Activated CD4-positive, alpha-beta T cell treated with anti-CD3 and anti-CD28 coated beads, Interleukin-2, amount 50 U/mL, for 4 hours (primary cell): ENCODE measurements at regions not wholly inside any gene's neighbourhood (a gene's known extent, or its start where the extent isn't known, plus 50 kb on each side); places are given as distances from the start of the nearest gene placed in this dataset.

Experiments
- DNase-seq, 2 experiments: peaks; one replicate each; pipeline ENCODE4 v3.0.0-alpha.2; 2020

- no peak for DNase-seq
These were observed 59.8 kb downstream of the SOX11 start for GRCh38 chr2:5751873-5752482.

GRCh38 chr2:5756272-5756671, 64.1 kb downstream of the SOX11 start:
- DNase-seq: no peak

DNA sequence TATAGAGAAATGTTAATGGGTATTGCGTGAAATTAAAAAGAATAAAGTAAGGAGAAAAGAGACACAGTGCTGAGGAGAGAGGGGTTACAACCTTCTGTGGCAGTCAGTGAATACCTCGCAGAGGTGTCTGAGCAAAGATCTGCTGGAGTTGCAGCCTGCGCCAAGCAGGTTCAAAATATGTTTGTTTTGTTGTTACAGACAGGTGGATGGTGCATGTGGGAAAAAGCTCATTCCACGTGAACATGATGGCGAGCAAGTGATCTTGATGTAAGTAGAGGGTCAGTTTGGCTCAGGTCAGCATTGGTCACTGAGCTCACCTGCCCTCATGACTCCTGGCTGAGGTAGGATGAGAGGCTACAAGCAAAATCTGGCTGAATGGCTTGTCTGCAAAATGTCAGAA, 66.2 kb downstream of the SOX11 start:
- no peak for DNase-seq

- DNase-seq: no peak
These were observed 67.8 kb downstream of the SOX11 start for GRCh38 chr2:5759949-5760348.

DNA sequence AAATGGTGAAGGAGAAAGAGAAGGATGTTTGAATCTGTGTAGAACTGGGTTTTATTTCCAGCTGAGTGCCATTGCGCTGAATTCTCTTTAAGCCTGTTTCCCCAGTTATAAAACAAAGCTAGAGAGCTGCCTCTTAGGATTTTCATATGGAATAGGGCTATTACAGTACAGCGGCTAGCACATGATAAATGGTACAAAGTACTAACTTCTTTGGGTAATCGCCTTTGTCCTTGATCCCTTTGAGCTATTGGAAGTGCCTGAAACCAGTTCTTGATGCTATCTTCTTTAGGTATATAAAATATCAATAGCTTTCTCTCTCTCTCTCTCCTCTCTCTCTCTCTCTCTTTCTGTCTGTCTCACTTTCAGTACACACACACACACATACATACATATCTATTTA, 71.3 kb downstream of the SOX11 start:
- DNase-seq: no peak

DNA sequence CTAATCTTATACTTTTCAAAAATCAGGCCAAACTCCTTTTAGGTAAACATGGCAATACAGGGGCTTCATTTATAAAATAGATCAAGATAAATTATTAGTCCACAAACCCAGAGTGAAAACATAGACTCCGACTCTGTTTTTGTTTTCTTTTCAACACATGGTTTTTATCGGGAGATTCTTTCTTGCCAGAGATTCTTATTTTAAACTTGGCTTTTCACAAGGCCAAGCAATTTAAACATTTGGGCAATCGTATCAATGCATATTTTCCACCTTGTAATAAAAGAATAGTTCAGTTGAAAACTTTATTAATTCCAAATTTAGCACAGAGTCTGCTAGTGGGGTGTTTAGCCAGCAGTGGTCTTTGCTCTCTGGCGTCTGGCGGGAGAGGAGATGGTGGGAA, 71.9 kb downstream of the SOX11 start:
- no peak for DNase-seq

DNA sequence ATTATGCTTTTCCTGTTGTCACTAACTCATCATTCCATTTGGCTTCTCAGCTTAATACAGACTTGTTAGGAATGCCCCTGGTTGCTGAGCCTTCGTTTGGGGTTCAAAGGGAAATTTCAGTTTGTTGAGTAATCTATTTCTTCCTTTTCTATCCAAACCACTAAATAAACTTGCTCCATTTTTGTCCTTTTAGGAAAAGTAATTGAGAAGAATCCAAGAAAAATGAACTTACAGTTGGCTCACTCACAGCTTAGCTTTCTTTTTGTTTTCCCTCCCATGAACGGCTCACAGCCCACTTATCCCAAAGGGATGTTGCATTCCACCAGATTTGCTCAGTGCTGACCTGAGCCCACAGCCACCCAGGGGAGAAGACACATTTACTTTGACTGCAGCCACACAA, 73.9 kb downstream of the SOX11 start:
- DNase-seq: no peak

GRCh38 chr2:5766561-5766960, 74.4 kb downstream of the SOX11 start:
- DNase-seq: no peak

DNA sequence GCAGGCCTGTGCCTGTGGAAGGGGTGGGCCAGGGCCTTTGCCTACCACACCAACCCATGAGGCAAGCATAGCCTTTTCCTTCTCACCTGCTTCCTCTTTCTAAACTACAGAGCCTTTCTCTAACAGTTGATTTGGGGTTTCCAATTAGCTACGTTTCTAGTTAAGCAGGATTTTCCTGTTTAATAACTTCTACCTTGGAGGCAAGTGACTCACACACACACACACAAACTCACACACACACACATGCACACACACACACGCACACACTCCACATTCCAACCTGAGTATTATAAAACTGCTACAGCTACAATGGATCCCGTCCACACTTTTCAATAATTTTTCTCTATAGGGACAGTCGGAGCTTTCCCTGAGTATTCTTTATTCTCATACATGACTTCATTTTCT, 84.9 kb downstream of the SOX11 start:
- no peak for DNase-seq

- no peak for DNase-seq
These were observed 89.5 kb downstream of the SOX11 start for GRCh38 chr2:5781679-5782078.

GRCh38 chr2:5782103-5782502, 89.9 kb downstream of the SOX11 start:
- no peak for DNase-seq

DNA sequence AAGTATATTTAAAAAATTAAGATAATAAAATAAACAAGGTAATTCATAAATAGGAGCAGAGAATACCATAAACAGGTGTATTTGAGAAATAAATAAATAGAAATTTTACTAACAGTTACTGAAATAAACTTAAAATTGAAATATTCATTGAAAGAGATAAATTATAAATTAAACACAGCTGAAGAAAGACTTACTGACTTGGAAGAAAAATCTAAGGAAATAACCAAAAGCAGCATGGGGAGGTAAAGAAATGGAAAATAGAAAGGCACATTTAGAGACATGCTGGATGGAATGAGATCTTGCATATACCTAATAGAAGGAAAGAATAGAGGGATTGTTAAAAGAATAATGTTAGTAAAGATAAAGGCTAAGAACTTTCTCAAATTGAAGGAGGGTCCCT, 96.3 kb downstream of the SOX11 start:
- no peak for DNase-seq

DNA sequence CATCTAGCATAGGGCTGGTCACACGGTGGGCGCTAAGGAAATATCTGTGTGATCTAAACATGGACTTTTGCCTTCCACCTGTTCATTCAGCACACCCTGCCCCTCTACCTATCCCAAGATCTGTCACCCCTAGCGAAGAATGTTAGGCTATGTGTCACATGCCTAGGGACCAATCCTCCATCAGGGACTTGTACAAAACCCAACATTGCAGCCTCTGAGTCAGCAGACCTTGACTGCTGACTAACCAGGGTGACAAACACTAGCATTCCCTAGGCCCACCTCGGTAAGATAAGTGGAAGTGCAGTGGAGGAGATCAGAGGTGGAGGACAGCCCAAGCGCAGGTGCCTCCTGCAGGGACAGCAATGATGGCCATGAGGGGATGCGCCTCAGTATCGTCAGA, 99.2 kb downstream of the SOX11 start:
- no peak for DNase-seq

- no peak for DNase-seq
These were observed 101.8 kb downstream of the SOX11 start for GRCh38 chr2:5794012-5794411.

- no peak for DNase-seq
These were observed 105.9 kb downstream of the SOX11 start for GRCh38 chr2:5798084-5798483.

GRCh38 chr2:5799348-5799747, 107.2 kb downstream of the SOX11 start:
- DNase-seq: no peak

DNA sequence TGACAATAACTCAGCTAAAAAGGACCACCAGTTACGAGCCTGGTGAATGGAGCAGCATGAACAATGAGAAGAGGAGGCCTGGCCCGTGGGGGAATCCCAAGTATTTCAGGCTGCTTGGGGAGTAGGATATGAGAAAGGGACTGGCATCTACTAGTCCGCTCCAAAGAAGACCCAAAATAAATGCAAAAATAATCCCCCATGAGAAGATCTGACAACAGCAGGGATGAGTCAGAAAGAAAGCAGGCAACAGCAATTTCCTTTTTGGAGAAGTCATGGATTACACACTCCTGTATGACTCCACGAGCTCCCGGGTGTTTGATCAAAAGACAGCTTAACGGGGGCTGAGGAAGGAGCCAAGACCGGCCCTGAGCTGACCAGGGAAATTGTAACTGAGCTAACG, 111.4 kb downstream of the SOX11 start:
- no peak for DNase-seq

DNA sequence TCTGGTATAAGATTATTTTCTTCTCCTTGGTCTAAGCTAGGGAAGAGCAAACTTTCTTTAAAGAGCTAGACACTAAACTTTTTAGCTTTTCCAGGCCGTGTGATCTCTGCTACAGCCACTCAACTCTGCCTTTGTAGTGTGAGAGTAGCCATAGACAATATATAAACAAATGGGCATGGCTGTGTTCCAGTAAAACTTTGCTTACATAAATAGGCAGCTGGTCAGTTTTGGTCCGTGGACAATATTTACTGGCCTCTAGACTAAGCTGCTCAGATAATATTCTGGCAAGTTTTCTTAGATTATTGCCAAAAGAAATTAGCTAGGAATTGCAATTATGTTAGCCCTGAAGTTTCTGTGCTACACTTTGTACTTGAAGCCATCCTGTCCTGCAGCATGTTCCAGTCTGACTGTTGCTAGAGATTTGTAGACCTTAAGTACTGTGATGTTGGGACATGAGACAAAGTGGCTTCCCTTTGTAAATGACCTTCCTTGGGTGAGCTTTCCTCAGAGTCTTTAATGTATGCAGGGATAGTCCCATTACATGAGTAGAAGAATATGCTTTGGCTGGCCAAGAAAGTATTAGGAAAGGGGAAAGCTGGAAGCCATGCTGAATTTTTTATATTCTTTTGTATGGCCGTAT, 126.9 kb downstream of the SOX11 start:
- no peak for DNase-seq

DNA sequence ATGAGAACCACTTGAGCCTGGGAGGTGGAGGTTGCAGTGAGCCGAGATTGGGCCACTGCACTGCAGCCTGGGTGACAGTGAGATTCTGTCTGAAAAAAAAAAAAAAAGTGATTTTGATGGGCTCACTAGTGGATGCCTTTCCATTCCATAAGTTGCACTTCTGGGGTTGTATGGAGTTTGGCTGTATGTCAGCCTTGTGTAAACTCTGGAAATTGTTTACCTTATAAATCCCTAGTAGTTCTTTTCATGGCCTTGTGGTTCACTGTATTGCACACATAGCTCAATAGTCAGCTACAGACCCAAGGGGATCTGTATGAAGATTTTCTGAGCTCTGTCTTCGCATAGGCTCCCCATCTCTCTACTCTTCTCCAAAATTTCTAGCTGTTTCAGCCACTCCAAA, 131.9 kb downstream of the SOX11 start:
- no peak for DNase-seq

DNA sequence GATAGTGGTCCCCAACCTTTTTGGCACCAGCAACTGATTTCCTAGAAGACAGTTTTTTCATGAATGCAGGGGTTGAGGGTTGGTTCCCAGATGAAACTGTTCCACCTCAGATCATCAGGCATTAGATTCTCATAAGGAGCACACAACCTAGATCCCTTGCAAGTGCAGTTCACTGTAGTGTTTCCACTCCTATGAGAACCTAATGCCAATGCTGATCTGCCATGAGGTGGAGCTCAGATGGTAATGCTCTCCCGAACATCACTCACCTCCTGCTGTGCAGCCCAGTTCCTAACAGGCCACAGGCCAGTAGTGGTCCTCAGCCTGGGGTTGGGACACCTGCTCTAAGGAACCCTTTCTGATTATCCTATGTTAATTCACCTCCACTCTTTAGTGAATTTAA, 133.5 kb downstream of the SOX11 start:
- DNase-seq: no peak

GRCh38 chr2:5826979-5827655, 134.9 kb downstream of the SOX11 start:
- DNase-seq: no peak

DNA sequence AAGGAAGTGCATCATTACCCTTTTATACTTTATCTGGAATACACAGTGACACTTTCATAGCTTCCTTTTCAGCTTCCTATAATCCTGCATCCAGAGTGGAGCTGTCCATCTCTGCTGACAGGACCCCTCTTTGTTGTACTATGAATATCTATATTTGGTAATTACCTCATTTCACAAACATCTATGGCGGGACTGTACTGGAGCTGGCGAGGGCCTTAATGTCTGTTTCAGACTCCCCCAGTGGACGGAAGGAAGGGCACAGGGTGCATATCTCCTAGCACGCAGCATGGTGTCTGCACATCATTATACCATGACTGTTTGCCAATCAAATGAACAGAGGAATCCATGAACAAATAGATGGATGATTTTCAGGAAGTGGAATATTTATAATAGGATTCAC, 142.3 kb downstream of the SOX11 start:
- no peak for DNase-seq

- no peak for DNase-seq
These were observed 147.4 kb downstream of the SOX11 start for GRCh38 chr2:5839550-5839949.

- DNase-seq: no peak
These were observed 148.9 kb downstream of the SOX11 start for GRCh38 chr2:5841126-5841525.

DNA sequence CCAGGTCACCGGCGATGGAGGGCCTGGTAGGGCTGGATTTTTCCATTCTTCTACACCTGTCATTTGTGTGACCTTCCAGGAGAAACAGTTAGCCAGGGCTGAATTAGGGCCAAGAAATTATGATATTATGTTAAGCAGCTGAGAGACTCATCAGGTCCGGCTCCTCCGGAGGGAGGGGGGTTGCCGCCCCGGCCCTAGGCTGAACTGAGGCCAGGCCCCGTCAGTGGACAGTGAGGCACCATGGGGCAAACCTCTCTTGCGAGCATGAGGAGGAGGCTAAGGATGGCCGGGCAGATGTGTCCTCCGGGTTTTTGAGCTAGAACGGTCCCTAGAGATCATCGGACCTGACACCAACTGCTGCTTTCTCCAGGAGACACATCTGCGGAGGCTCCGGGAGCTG, 150.1 kb downstream of the SOX11 start:
- DNase-seq: no peak
